ENCODE measurements at regions not wholly inside any gene's neighbourhood (a gene's known extent, or its start where the extent isn't known, plus 50 kb on each side); places are given as distances from the start of the nearest gene placed in this dataset.

GRCh38 chr9:68640421-68641089 is 64.5 kb upstream of the PIP5K1B start:
- no peak for TF ChIP-seq CTCF (conservative IDR thresholded peaks at IDR 0.05; ENCODE audit: low read length)
- TF ChIP-seq EZH2phosphoT487 (IDR thresholded peaks at IDR 0.05; ENCODE audit: borderline replicate concordance), result no peak
